ENCODE measurements at regions not wholly inside any gene's neighbourhood (a gene's known extent, or its start where the extent isn't known, plus 50 kb on each side); places are given as distances from the start of the nearest gene placed in this dataset.

GRCh38 chrX:806586-806985 lies 176.0 kb downstream of the SHOX start:
- TF ChIP-seq CTCF (conservative IDR thresholded peaks at IDR 0.05; ENCODE audit: low read length) (no peak), EZH2phosphoT487 (IDR thresholded peaks at IDR 0.05; ENCODE audit: borderline replicate concordance) (no peak)

Measured in Loucy (cell line).